Kidney (tissue), 13 donors: ENCODE measurements at regions not wholly inside any gene's neighbourhood (a gene's known extent, or its start where the extent isn't known, plus 50 kb on each side); places are given as distances from the start of the nearest gene placed in this dataset.
A peak's percentile ranks its signal among the peaks of the same experiment; 100 is the strongest.

Experiments
- DNase-seq, 5 donors: peaks; one replicate each; pipeline ENCODE4 v3.0.0-alpha.2; 2013 to 2020
- FAIRE-seq: peaks from 2 replicates; lab custom pipeline; 2012; peaks lifted over from hg19 to GRCh38; lab: Jason Lieb, UNC
- H3K27ac ChIP-seq, 2 donors: one replicate each; pipeline ENCODE4 v1.7.0; 2013; ENCODE audit warnings: low read depth in 2 of 2, low read length in 2 of 2, inconsistent platforms in 1 of 2
- H3K27me3 ChIP-seq: one replicate; pipeline ENCODE4 v1.7.1; 2013; ENCODE audit warnings: low read length, inconsistent platforms; ENCODE audit not compliant: control insufficient read depth, insufficient read depth
- H3K36me3 ChIP-seq, 3 donors: one replicate each; pipeline versions ENCODE4 v1.7.0 to v1.7.1; 2013; ENCODE audit warnings: low read length in 3 of 3, control low read depth in 1 of 3, inconsistent platforms in 1 of 3; ENCODE audit not compliant: insufficient read depth in 3 of 3, control insufficient read depth in 2 of 3
- H3K4me1 ChIP-seq, 3 donors: one replicate each; pipeline versions ENCODE4 v1.7.0 to v1.7.1; 2013; ENCODE audit warnings: low read length in 3 of 3, inconsistent platforms in 1 of 3, low read depth in 1 of 3; ENCODE audit not compliant: control insufficient read depth in 2 of 3, insufficient read depth in 2 of 3
- H3K4me3 ChIP-seq, 3 donors: one replicate each; pipeline versions ENCODE4 v1.7.0 to v1.8.1; 2013; ENCODE audit warnings: low read length in 3 of 3, control low read depth in 1 of 3, inconsistent platforms in 1 of 3
- H3K9ac ChIP-seq, 3 donors: one replicate each; pipeline versions ENCODE4 v1.7.0 to v1.7.1; 2013; ENCODE audit warnings: low read length in 3 of 3, control low read depth in 1 of 3, inconsistent platforms in 1 of 3
- H3K9me3 ChIP-seq, 3 donors: one replicate each; pipeline versions ENCODE4 v1.7.0 to v1.7.1; 2013; ENCODE audit warnings: low read length in 3 of 3, control low read depth in 1 of 3, inconsistent platforms in 1 of 3; ENCODE audit not compliant: control insufficient read depth in 2 of 3, insufficient read depth in 1 of 3
- intact Hi-C: fragments of 100-400 bp; cut with DNase I; formaldehyde crosslinking; loops from one replicate; pipeline ENCODE4 v1.11.1; 2022
- TF ChIP-seq, protein P1 (sequence below): IDR thresholded peaks from 3 replicates; pipeline ENCODE4 v1.5.1; 2012; ENCODE audit warnings: mild to moderate bottlenecking, moderate library complexity, borderline replicate concordance; ENCODE audit not compliant: insufficient read depth; ENCODE audit errors: extremely low read depth
- donor health status: control.
- donor health status: control.
- donor health status: control.
- donor health status: control.
- donor health status: control.
- donor health status: DM: yes; HTN: yes; CAD: no.
- donor health status: Normal renal cell carcinoma (clear cell type).

- H3K9me3 ChIP-seq = no peaks in the 10 kb centered on the region
- intact Hi-C loops = no loop called here
- no peaks in the 10 kb centered on the region for H3K27me3 ChIP-seq
- H3K27ac ChIP-seq = no peak overlapping the region
- no peaks in the 10 kb centered on the region for H3K4me1 ChIP-seq
- TF ChIP-seq, protein P1, sequence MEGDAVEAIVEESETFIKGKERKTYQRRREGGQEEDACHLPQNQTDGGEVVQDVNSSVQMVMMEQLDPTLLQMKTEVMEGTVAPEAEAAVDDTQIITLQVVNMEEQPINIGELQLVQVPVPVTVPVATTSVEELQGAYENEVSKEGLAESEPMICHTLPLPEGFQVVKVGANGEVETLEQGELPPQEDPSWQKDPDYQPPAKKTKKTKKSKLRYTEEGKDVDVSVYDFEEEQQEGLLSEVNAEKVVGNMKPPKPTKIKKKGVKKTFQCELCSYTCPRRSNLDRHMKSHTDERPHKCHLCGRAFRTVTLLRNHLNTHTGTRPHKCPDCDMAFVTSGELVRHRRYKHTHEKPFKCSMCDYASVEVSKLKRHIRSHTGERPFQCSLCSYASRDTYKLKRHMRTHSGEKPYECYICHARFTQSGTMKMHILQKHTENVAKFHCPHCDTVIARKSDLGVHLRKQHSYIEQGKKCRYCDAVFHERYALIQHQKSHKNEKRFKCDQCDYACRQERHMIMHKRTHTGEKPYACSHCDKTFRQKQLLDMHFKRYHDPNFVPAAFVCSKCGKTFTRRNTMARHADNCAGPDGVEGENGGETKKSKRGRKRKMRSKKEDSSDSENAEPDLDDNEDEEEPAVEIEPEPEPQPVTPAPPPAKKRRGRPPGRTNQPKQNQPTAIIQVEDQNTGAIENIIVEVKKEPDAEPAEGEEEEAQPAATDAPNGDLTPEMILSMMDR = no peak
- H3K4me3 ChIP-seq = no peak overlapping the region
- FAIRE-seq (no peak), DNase-seq (no peak)
- no peak overlapping the region for H3K9ac ChIP-seq
- H3K36me3 ChIP-seq = no peaks in the 10 kb centered on the region
Measured at GRCh38 chr9:2263111-2263510, 248.0 kb downstream of the SMARCA2 start.

DNA sequence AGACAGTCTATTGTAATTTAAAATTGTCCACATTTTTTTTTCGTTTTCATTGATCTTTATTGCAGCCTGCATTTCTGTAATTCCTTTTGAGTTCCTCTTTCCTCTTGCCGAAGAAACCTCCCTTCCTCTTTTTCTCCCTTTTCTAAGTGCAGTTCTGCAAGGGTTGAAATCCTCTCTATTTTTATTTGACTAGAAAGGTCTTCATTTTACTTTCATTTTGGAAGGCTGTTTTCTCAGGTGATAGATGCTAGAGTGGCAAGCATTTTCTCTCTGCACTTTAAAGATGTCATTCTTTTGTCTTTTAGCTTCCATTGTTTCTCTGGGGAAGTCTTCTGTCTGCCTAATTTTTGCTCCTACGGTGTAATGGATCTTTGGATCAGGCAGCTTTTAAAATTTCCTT is 248.5 kb downstream of the SMARCA2 start:
- no peaks in the 10 kb centered on the region for H3K36me3 ChIP-seq
- no peaks in the 10 kb centered on the region for H3K27me3 ChIP-seq
- TF ChIP-seq, protein P1 = no peak
- H3K4me3 ChIP-seq = no peak overlapping the region
- H3K4me1 ChIP-seq = no peaks in the 10 kb centered on the region
- DNase-seq (no peak), FAIRE-seq (no peak)
- H3K27ac ChIP-seq = no peak overlapping the region
- H3K9me3 ChIP-seq = no peaks in the 10 kb centered on the region
- intact Hi-C loops = no loop called here
- no peak overlapping the region for H3K9ac ChIP-seq

GRCh38 chr9:2264081-2264480 is 248.9 kb downstream of the SMARCA2 start:
- intact Hi-C loops = no loop called here
- no peaks in the 10 kb centered on the region for H3K27me3 ChIP-seq
- TF ChIP-seq, protein P1 = no peak
- DNase-seq (no peak), FAIRE-seq (no peak)
- no peak overlapping the region for H3K4me3 ChIP-seq
- H3K27ac ChIP-seq = no peak overlapping the region
- H3K9me3 ChIP-seq = no peaks in the 10 kb centered on the region
- no peaks in the 10 kb centered on the region for H3K4me1 ChIP-seq
- H3K36me3 ChIP-seq = no peaks in the 10 kb centered on the region
- no peak overlapping the region for H3K9ac ChIP-seq

GRCh38 chr9:2267181-2267745 is 252.1 kb downstream of the SMARCA2 start:
- DNase-seq (peak in 4 of 5 donors; percentile 40 to 85 (median 59)), FAIRE-seq (no peak)
- H3K27ac ChIP-seq = no peak overlapping the region

More at GRCh38 chr9:2267181-2267745, 252.1 kb downstream of the SMARCA2 start:
- intact Hi-C loops = no loop called here
- no peak overlapping the region for H3K4me3 ChIP-seq
- no peak overlapping the region for H3K9ac ChIP-seq
- H3K9me3 ChIP-seq = no peaks in the 10 kb centered on the region
- H3K27me3 ChIP-seq = no peaks in the 10 kb centered on the region
- no peaks in the 10 kb centered on the region for H3K36me3 ChIP-seq
- TF ChIP-seq, protein P1 = no peak
- H3K4me1 ChIP-seq = no peaks in the 10 kb centered on the region
